Kidney tubule cell (primary cell): ENCODE measurements at regions not wholly inside any gene's neighbourhood (a gene's known extent, or its start where the extent isn't known, plus 50 kb on each side); places are given as distances from the start of the nearest gene placed in this dataset.

Source experiments
- DNase-seq: peaks from one replicate; pipeline ENCODE4 v3.0.0-alpha.2; 2018; ENCODE audit warnings: low spot score

GRCh38 chr1:239997160-239997514 lies 94.5 kb upstream of the FMN2 start:
- no peak for DNase-seq

GRCh38 chr1:239997515-239998311 lies 94.0 kb upstream of the FMN2 start:
- DNase-seq, result no peak

- DNase-seq, result no peak
Observed at GRCh38 chr1:239998312-239998649, 93.4 kb upstream of the FMN2 start.

GRCh38 chr1:239999170-239999569 lies 92.5 kb upstream of the FMN2 start:
- no peak for DNase-seq

DNA sequence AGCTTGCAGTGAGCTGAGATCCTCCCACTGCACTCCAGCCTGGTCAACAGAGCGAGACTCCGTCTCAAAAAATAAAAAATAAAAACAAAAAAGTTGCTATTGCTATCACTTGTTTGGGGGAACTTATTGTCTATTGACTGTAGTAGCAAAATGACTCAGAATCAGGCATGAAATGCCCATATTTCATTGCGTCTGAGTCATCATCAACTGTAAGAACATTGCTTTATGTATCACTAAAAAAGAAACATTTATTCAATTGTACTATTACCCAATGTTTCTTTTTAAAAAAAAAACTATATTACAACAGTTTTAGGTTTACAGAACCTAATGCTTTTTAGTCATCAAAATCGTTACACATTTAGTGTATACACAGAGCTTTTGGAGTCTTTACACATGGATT lies 91.0 kb upstream of the FMN2 start:
- no peak for DNase-seq

- DNase-seq, result no peak
Observed at GRCh38 chr1:240001177-240001740, 90.4 kb upstream of the FMN2 start.

DNA sequence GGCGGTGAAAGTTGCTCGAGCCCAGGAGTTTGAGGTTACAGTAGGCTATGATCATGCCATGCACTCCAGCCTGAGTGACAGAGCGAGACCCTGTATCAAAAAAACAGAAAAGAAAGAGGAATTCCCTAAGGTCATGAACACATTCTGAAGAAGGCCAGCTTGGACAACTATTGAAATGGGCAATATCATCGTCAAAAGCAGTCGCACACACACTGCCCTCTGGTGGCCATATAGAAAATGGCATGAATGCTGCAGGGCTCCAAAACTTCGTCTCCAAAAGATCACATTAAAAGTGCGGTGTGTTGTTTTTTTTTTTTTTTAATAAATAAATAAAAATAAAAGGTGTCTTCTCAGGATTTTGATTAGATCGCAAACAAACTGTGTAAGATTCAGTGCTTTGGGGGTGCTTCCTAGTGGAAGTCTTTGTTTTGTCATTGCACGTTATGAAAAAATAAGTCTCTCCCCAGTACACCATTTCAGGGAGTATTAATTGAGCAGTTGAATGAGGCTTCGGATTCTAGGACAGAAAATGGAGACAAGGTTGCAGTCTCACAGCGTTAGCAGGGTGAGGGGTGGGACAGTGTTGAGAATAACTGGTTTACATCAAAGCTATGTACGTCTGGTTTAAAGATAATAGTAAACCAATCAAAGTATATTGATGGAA lies 87.5 kb upstream of the FMN2 start:
- peak; percentile 10 for DNase-seq

DNA sequence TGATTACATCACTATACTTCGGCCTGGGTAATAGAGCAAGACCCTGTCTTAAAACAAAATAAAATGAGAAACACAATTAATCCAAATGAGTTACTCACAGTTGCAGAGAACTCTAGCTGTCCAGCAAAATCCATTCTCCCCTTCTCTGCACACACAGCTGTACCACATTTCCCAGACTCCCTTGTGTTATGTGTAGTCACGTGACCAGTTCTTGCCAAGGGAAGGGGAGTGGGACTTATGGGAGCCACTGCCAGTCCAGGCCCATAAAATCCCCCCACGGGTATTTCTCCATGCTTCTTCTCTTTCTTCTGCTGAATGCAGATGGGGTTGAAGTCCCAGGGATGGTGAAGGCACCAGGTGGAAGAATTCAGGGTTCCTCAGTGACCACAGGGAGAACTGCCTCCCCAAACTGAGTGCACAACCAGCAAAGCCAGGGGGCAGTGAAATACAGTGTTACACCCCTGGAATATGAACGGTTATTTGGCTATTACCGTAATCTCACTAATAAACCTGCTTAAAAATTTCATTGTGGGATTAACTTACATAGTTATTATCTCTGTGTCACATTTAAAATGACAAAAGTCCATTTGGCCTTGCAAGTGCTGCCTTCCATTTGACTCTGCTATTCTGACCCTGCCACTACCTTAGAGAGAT lies 85.6 kb upstream of the FMN2 start:
- DNase-seq, result no peak

GRCh38 chr1:240008298-240008697 lies 83.4 kb upstream of the FMN2 start:
- no peak for DNase-seq

DNA sequence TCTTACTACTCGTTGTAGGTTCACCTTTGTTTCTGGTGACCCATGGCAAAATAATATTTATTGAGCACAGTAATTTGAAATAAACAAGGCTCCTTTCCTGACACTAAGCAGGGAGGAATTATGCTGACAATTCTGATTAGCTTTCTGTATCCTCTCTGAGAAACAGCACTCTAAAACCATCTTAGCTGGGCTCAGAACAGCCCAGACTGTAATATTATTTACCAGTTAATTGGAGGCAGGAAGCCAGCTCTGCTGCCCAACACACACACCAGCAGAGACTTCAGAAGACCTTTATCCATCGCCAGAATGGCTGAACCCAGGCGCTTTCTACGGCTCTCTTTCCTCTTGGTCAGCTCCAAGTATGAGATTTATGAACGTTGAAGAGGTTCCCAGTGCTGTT lies 77.6 kb upstream of the FMN2 start:
- no peak for DNase-seq

- no peak for DNase-seq
Observed at GRCh38 chr1:240018617-240019016, 73.1 kb upstream of the FMN2 start.

GRCh38 chr1:240019524-240019923 lies 72.2 kb upstream of the FMN2 start:
- DNase-seq, result no peak

DNA sequence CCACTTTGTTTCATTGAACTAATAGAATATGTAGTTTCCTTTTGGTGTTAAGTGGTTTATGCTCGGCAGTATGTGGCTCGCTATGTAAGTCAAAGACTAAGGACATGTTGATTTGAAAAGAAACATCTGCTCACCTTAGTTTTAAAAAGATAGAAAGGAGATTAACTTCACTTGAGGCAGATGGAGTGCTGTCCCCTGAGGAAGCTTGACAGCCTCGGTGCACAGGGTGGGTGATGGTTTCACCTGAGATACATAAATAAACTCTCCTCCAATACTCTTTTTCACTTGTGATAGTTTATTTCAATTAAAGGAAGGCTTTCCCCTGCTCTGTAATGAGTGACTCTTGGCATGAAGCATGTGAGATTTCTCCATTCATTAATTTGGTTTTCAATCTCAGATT lies 70.8 kb upstream of the FMN2 start:
- DNase-seq, result no peak

GRCh38 chr1:240021709-240022108 lies 70.0 kb upstream of the FMN2 start:
- DNase-seq, result no peak

DNA sequence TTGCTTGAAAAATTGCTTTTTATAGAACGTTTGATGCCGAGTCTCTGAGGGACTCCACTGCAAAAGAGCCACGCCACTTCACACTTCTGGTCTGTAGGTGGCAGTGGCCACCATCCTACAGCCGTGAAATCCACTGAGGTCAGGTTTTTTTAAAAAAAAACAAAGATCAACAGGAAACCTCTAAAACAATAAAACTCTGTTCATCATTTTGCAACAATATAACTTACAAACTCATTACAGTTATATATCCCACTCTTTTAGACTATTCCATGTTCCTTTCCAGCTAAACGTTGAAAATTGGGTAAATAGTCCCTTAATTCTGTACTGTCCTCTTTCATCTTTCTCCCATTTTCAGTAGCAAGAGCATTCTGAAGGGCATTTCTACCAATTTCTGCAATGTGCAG lies 64.6 kb upstream of the FMN2 start:
- peak; percentile 61 for DNase-seq

DNA sequence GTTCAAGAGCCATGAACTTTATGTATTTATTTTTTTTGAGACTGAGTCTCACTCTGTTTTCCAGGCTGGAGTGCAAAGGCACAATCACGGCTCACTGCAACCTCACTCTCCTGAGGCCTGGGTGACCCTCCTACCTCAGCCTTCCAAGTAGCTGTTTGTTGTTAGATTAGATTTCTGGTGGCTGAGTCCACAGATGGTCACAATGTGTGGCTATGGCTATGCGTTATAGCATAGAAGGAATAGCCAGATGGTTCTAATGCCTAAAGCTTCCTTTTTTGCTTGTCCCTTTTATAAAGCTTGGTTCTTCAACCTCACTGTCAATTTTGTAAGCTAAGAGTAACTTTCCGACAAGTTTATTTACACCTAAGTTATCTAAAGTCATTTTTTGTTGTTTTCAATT lies 62.3 kb upstream of the FMN2 start:
- no peak for DNase-seq

DNA sequence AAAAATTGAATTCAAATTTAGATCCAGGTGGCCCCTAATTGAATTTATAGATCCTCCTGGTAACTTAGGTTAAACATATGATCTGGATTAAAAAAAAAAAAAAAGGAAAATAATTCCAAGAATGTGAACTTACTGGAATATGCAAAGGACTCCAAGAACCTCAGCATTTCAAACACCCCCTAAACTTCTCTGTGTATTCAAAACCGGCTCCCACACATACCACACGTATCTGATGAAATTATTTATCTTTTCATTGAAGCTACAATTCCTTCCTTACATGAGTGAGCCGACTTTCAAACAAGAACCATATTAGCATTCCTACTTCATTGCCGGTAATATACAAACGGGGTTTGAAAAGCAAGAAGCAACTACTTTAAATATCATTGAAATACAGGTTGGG lies 61.4 kb upstream of the FMN2 start:
- no peak for DNase-seq

GRCh38 chr1:240031009-240031408 lies 60.7 kb upstream of the FMN2 start:
- peak; percentile 97 for DNase-seq

DNA sequence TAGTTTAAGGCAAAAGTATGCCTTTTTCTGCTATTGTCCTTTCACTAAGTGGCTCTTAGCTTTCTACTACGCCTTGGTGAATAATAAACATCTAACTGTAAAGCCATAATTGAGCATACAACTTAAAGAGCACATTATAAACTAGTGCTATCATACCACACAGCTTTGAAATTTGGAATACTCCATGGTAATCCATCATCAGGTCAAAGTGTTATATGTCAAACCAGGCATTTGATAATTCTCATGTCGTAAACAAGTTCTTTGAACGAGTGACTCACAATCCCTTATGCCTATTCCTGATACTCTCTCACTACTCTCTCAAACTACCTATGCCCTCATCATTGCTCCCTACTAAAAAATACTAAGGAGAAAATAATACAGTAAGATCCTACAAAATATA lies 60.3 kb upstream of the FMN2 start:
- DNase-seq, result peak; percentile 55

GRCh38 chr1:240033406-240033805 lies 58.3 kb upstream of the FMN2 start:
- DNase-seq, result no peak

DNA sequence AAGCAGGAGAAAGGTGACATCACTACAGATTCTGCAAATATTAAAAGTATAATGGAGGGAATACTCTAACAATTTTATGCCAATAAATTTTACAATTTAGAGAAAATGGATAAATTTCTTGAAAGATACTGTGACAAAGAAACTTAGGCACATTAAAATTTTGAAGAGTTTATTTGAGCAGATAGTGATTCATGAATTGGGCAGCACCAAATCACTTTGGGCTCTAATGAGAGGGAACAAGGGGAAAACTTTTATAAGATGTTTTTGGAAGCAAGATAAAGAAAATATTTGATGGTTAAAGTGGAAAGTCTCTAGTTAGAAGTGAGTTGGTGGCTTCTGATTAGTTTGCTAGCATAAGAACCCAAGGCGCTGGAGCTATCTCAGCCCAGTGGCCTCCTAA lies 55.2 kb upstream of the FMN2 start:
- DNase-seq, result no peak
